ENCODE measurements at regions not wholly inside any gene's neighbourhood (a gene's known extent, or its start where the extent isn't known, plus 50 kb on each side); places are given as distances from the start of the nearest gene placed in this dataset.

GRCh38 chr4:181659202-181659601, 584.0 kb upstream of the TENM3 start:
- Histone ChIP-seq H3K4me3 (ENCODE audit: low read length in 3 of 3) (no peak overlapping the region), H3K27me3 (ENCODE audit: control insufficient read depth, insufficient read depth, low read length) (no peaks in the 10 kb centered on the region), H3K27ac (ENCODE audit: low read depth in 2 of 2, low read length in 2 of 2) (no peak overlapping the region), H3K36me3 (ENCODE audit: control insufficient read depth in 2 of 3, insufficient read depth in 3 of 3, low read length in 3 of 3) (no peaks in the 10 kb centered on the region), H3K4me1 (ENCODE audit: control insufficient read depth in 2 of 3, insufficient read depth in 2 of 3, low read depth in 1 of 3, low read length in 3 of 3) (no peaks in the 10 kb centered on the region), H3K9me3 (ENCODE audit: control insufficient read depth in 2 of 3, insufficient read depth in 1 of 3, low read length in 3 of 3) (no peaks in the 10 kb centered on the region), H3K9ac (ENCODE audit: low read length in 3 of 3) (no peak overlapping the region)
- FAIRE-seq: no peak
- TF ChIP-seq CTCF (IDR thresholded peaks at IDR 0.05; ENCODE audit: borderline replicate concordance, extremely low read depth, insufficient read depth): no peak
- intact Hi-C loops (cut with DNase I): no loop called here
- no peak for DNase-seq

GRCh38 chr4:181659876-181660275, 583.3 kb upstream of the TENM3 start:
- Histone ChIP-seq H3K9me3 (ENCODE audit: control insufficient read depth in 2 of 3, insufficient read depth in 1 of 3, low read length in 3 of 3) (no peaks in the 10 kb centered on the region), H3K9ac (ENCODE audit: low read length in 3 of 3) (no peak overlapping the region), H3K4me1 (ENCODE audit: control insufficient read depth in 2 of 3, insufficient read depth in 2 of 3, low read depth in 1 of 3, low read length in 3 of 3) (no peaks in the 10 kb centered on the region), H3K4me3 (ENCODE audit: low read length in 3 of 3) (no peak overlapping the region), H3K36me3 (ENCODE audit: control insufficient read depth in 2 of 3, insufficient read depth in 3 of 3, low read length in 3 of 3) (no peaks in the 10 kb centered on the region), H3K27me3 (ENCODE audit: control insufficient read depth, insufficient read depth, low read length) (no peaks in the 10 kb centered on the region), H3K27ac (ENCODE audit: low read depth in 2 of 2, low read length in 2 of 2) (no peak overlapping the region)
- FAIRE-seq: no peak
- no peak for TF ChIP-seq CTCF (IDR thresholded peaks at IDR 0.05; ENCODE audit: borderline replicate concordance, extremely low read depth, insufficient read depth)
- intact Hi-C loops (cut with DNase I): no loop called here
- no peak for DNase-seq

- FAIRE-seq (no peak), DNase-seq (no peak)
- Histone ChIP-seq H3K27me3 (ENCODE audit: control insufficient read depth, insufficient read depth, low read length) (no peaks in the 10 kb centered on the region), H3K9ac (ENCODE audit: low read length in 3 of 3) (no peak overlapping the region), H3K27ac (ENCODE audit: low read depth in 2 of 2, low read length in 2 of 2) (no peak overlapping the region), H3K4me3 (ENCODE audit: low read length in 3 of 3) (no peak overlapping the region), H3K9me3 (ENCODE audit: control insufficient read depth in 2 of 3, insufficient read depth in 1 of 3, low read length in 3 of 3) (no peaks in the 10 kb centered on the region), H3K36me3 (ENCODE audit: control insufficient read depth in 2 of 3, insufficient read depth in 3 of 3, low read length in 3 of 3) (no peaks in the 10 kb centered on the region), H3K4me1 (ENCODE audit: control insufficient read depth in 2 of 3, insufficient read depth in 2 of 3, low read depth in 1 of 3, low read length in 3 of 3) (no peaks in the 10 kb centered on the region)
- intact Hi-C loops (cut with DNase I): no loop called here
- no peak for TF ChIP-seq CTCF (IDR thresholded peaks at IDR 0.05; ENCODE audit: borderline replicate concordance, extremely low read depth, insufficient read depth)
Observed at GRCh38 chr4:181661090-181661489, 582.1 kb upstream of the TENM3 start.

DNA sequence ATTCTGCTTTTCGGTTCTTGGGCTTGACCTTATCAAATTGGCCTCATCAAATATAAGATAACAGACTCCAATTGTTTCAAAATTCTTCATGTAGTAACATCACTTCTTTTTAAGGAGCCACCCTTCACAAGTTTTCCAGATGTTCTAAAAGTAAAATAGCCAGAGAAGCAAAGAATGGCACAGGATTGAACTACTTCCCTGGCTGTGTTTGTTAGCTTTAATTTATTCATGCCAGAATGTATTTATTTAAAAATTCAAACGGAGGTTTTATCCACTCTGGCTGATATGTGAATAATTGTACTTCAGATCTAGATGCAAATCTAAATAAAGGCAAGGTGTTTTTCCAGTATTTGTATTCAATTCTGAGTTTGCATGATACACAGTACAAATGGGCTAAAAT, 581.3 kb upstream of the TENM3 start:
- Histone ChIP-seq H3K4me1 (ENCODE audit: control insufficient read depth in 2 of 3, insufficient read depth in 2 of 3, low read depth in 1 of 3, low read length in 3 of 3) (no peaks in the 10 kb centered on the region), H3K27ac (ENCODE audit: low read depth in 2 of 2, low read length in 2 of 2) (no peak overlapping the region), H3K9me3 (ENCODE audit: control insufficient read depth in 2 of 3, insufficient read depth in 1 of 3, low read length in 3 of 3) (no peaks in the 10 kb centered on the region), H3K9ac (ENCODE audit: low read length in 3 of 3) (no peak overlapping the region), H3K36me3 (ENCODE audit: control insufficient read depth in 2 of 3, insufficient read depth in 3 of 3, low read length in 3 of 3) (no peaks in the 10 kb centered on the region), H3K4me3 (ENCODE audit: low read length in 3 of 3) (no peak overlapping the region), H3K27me3 (ENCODE audit: control insufficient read depth, insufficient read depth, low read length) (no peaks in the 10 kb centered on the region)
- intact Hi-C loops (cut with DNase I): no loop called here
- FAIRE-seq (no peak), DNase-seq (no peak)
- TF ChIP-seq CTCF (IDR thresholded peaks at IDR 0.05; ENCODE audit: borderline replicate concordance, extremely low read depth, insufficient read depth): no peak

Data from kidney (tissue), 13 donors.